KMS-11 (cell line): ENCODE measurements at regions not wholly inside any gene's neighbourhood (a gene's known extent, or its start where the extent isn't known, plus 50 kb on each side); places are given as distances from the start of the nearest gene placed in this dataset.

Experiments
- H2AFZ ChIP-seq: fragments of 200-600 bp; sonication (generic); 2 replicates; pipeline ENCODE4 v1.6.1; 2016; ENCODE audit warnings: antibody characterized with exemption, mixed run types, low read depth
- H3K27ac ChIP-seq: fragments of 200-600 bp; sonication (generic); 2 replicates; pipeline ENCODE4 v1.6.1; 2016; ENCODE audit warnings: mild to moderate bottlenecking, mixed run types
- H3K27me3 ChIP-seq: fragments of 200-600 bp; sonication (generic); 2 replicates; pipeline ENCODE4 v1.6.1; 2017; ENCODE audit warnings: mild to moderate bottlenecking, low read depth, mixed run types, moderate library complexity; ENCODE audit not compliant: insufficient read depth
- H3K36me3 ChIP-seq: fragments of 200-600 bp; sonication (generic); 2 replicates; pipeline ENCODE4 v1.6.1; 2017; ENCODE audit warnings: mild to moderate bottlenecking, mixed run types; ENCODE audit not compliant: insufficient read depth
- H3K4me1 ChIP-seq: fragments of 200-600 bp; sonication (generic); 2 replicates; pipeline ENCODE4 v1.6.1; 2016; ENCODE audit warnings: mild to moderate bottlenecking, low read depth, mixed run types; ENCODE audit not compliant: poor library complexity, severe bottlenecking
- H3K4me2 ChIP-seq: fragments of 200-600 bp; sonication (generic); 2 replicates; pipeline ENCODE4 v1.7.0; 2016; ENCODE audit warnings: mild to moderate bottlenecking, mixed run types
- H3K4me3 ChIP-seq: fragments of 200-600 bp; sonication (generic); IDR thresholded peaks from 2 replicates; pipeline ENCODE4 v1.6.1; 2017; ENCODE audit warnings: low read depth, low read length, mixed read lengths; ENCODE audit not compliant: insufficient read depth
- H3K79me2 ChIP-seq: fragments of 200-600 bp; sonication (generic); 2 replicates; pipeline ENCODE4 v1.6.1; 2016; ENCODE audit warnings: low read depth, mixed run types; ENCODE audit not compliant: insufficient read depth
- H3K9ac ChIP-seq: fragments of 200-600 bp; sonication (generic); 2 replicates; pipeline ENCODE4 v1.6.1; 2016; ENCODE audit warnings: mild to moderate bottlenecking, mixed run types
- H4K20me1 ChIP-seq: fragments of 200-600 bp; sonication (generic); 2 replicates; pipeline ENCODE4 v1.6.1; 2016; ENCODE audit warnings: mild to moderate bottlenecking, mixed run types; ENCODE audit not compliant: insufficient read depth
- TF ChIP-seq, protein P1 (sequence below): fragments of 200-600 bp; sonication (generic); conservative IDR thresholded peaks from 2 replicates; pipeline ENCODE4 v1.6.1; 2017; ENCODE audit warnings: low read depth, mild to moderate bottlenecking, antibody characterized with exemption, low read length, moderate library complexity, mixed read lengths

DNA sequence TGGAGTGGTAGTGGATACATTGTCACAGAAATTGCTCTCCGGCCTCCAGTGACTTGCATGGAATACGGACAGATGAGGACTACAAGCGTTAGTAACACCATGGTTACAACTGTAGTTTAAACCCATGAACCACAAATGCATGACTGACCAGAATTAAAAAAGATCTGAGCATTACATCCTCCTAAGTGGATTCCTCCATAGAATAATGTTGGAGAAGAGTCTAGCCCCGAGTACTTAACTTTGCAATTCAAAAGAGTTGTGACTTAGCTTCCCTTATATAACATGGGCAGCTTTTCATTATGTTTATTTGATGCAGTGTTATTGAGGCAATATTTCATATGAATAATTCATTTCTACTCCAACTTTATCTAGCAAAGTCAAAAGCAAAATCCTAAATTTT lies 457.2 kb upstream of the TMPO start:
- Histone ChIP-seq H3K27me3 (no peaks in the 10 kb centered on the region), H3K4me1 (peaks cover 10% of the 10 kb centered on the region), H3K27ac (no peak overlapping the region; the same call in 1 of the 2 replicates), H3K4me3 (no peak overlapping the region), H4K20me1 (no peaks in the 10 kb centered on the region), H3K9ac (no peak overlapping the region), H3K4me2 (no peak overlapping the region), H3K36me3 (no peaks in the 10 kb centered on the region), H3K79me2 (no peaks in the 10 kb centered on the region), H2AFZ (no peak overlapping the region)
- TF ChIP-seq, protein P1, sequence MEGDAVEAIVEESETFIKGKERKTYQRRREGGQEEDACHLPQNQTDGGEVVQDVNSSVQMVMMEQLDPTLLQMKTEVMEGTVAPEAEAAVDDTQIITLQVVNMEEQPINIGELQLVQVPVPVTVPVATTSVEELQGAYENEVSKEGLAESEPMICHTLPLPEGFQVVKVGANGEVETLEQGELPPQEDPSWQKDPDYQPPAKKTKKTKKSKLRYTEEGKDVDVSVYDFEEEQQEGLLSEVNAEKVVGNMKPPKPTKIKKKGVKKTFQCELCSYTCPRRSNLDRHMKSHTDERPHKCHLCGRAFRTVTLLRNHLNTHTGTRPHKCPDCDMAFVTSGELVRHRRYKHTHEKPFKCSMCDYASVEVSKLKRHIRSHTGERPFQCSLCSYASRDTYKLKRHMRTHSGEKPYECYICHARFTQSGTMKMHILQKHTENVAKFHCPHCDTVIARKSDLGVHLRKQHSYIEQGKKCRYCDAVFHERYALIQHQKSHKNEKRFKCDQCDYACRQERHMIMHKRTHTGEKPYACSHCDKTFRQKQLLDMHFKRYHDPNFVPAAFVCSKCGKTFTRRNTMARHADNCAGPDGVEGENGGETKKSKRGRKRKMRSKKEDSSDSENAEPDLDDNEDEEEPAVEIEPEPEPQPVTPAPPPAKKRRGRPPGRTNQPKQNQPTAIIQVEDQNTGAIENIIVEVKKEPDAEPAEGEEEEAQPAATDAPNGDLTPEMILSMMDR, result no peak

DNA sequence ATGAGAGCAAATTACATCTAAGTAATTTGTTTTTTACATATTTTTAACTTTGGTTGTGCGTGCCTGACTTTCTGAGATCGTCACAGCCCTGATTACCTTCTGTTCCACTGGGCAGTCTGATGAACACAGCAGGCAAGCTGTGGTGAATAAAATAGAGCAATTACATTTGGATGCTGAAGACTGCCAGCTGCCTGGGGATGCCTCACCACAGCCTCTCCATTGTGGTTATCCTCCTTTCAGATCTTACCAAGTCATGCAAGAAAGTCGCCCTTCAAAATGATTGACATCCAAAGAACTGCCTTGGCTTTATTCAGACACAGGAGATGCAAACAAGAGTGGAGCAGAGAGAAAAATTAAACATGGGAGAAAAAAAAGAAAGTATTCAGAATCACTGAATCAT lies 456.6 kb upstream of the TMPO start:
- H4K20me1 ChIP-seq, result no peaks in the 10 kb centered on the region
- H3K36me3 ChIP-seq, result no peaks in the 10 kb centered on the region
- H3K27ac ChIP-seq, result no peak overlapping the region; the same call in 1 of the 2 replicates
- H2AFZ ChIP-seq, result no peak overlapping the region
- peak overlapping the region; percentile 10; the same call in 1 of the 2 replicates for H3K4me2 ChIP-seq
- TF ChIP-seq, protein P1, result no peak
- no peaks in the 10 kb centered on the region for H3K27me3 ChIP-seq
- no peaks in the 10 kb centered on the region for H3K79me2 ChIP-seq
- no peak overlapping the region for H3K9ac ChIP-seq
- H3K4me3 ChIP-seq, result no peak overlapping the region
- H3K4me1 ChIP-seq, result peaks cover 10% of the 10 kb centered on the region

DNA sequence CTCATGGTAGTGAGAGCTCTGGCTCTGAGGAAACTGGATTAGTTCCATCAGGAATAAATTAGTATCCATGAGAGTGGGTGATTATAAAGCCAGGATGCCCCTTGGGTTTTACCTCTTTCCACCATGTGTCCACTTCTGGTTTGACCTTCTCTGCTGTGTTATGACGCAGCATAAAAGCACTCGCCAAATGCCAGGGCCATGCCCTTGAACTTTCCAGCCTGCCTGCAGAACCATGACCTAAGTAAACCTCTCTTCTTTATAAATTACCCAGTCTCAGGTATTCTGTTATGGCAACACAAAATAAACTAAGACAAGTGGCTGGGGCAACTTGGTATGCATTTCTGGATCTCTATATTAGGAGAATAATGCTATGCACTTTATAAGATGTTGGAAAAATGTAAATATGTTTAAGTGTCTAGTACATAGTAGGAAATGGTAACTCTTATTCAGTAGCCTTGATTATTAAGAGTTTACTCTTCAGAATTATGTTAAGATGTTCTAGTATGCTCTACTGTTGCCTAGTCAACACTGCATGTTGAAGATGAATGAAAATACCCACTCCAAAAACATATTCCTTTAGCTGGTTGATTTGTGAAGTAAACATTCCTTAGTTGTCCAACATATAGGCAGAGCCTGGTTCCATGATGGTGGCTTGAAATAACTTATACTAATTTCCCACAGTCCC lies 455.6 kb upstream of the TMPO start:
- no peak overlapping the region for H3K9ac ChIP-seq
- TF ChIP-seq, protein P1, result no peak
- no peaks in the 10 kb centered on the region for H4K20me1 ChIP-seq
- H3K27me3 ChIP-seq, result no peaks in the 10 kb centered on the region
- no peak overlapping the region for H3K4me2 ChIP-seq
- no peaks in the 10 kb centered on the region for H3K36me3 ChIP-seq
- H3K79me2 ChIP-seq, result no peaks in the 10 kb centered on the region
- no peak overlapping the region for H3K4me3 ChIP-seq
- peaks cover 10% of the 10 kb centered on the region for H3K4me1 ChIP-seq
- no peak overlapping the region for H2AFZ ChIP-seq
- H3K27ac ChIP-seq, result no peak overlapping the region

DNA sequence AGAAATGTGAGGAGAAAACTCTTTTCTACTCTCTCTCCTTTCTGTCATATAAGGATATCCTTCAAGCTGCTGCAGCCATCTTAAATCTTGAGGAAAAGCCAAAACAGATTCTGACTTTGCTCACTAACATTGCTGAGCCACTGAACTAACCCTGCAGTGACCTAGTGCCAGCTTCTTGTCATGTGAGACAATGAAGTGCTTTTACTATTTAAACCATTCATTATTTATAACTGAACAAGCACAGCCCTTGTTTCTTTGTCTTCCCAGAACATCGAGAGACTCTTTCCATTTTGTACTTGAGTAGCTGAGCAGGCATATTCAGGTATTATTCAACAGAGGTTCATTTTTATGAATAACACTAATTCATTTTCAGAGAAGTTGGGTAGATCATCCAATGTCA lies 455.0 kb upstream of the TMPO start:
- Histone ChIP-seq H3K27ac (no peak overlapping the region), H3K36me3 (no peaks in the 10 kb centered on the region), H3K27me3 (no peaks in the 10 kb centered on the region), H4K20me1 (no peaks in the 10 kb centered on the region), H3K79me2 (no peaks in the 10 kb centered on the region), H3K4me3 (no peak overlapping the region), H3K9ac (no peak overlapping the region), H3K4me1 (peaks cover 10% of the 10 kb centered on the region), H3K4me2 (no peak overlapping the region), H2AFZ (no peak overlapping the region)
- TF ChIP-seq, protein P1, result no peak
